ENCODE measurements at regions not wholly inside any gene's neighbourhood (a gene's known extent, or its start where the extent isn't known, plus 50 kb on each side); places are given as distances from the start of the nearest gene placed in this dataset.

- TF ChIP-seq, protein P1, sequence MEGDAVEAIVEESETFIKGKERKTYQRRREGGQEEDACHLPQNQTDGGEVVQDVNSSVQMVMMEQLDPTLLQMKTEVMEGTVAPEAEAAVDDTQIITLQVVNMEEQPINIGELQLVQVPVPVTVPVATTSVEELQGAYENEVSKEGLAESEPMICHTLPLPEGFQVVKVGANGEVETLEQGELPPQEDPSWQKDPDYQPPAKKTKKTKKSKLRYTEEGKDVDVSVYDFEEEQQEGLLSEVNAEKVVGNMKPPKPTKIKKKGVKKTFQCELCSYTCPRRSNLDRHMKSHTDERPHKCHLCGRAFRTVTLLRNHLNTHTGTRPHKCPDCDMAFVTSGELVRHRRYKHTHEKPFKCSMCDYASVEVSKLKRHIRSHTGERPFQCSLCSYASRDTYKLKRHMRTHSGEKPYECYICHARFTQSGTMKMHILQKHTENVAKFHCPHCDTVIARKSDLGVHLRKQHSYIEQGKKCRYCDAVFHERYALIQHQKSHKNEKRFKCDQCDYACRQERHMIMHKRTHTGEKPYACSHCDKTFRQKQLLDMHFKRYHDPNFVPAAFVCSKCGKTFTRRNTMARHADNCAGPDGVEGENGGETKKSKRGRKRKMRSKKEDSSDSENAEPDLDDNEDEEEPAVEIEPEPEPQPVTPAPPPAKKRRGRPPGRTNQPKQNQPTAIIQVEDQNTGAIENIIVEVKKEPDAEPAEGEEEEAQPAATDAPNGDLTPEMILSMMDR (IDR thresholded peaks at IDR 0.05 in 8 of 11, conservative IDR thresholded peaks at IDR 0.05 in 3 of 11): no peak
- TF ChIP-seq POLR2AphosphoS5 (IDR thresholded peaks at IDR 0.05): no peak
Observed at GRCh38 chr5:113788141-113788655, 274.7 kb downstream of the YTHDC2 start.
